ENCODE measurements at regions not wholly inside any gene's neighbourhood (a gene's known extent, or its start where the extent isn't known, plus 50 kb on each side); places are given as distances from the start of the nearest gene placed in this dataset.

DNA sequence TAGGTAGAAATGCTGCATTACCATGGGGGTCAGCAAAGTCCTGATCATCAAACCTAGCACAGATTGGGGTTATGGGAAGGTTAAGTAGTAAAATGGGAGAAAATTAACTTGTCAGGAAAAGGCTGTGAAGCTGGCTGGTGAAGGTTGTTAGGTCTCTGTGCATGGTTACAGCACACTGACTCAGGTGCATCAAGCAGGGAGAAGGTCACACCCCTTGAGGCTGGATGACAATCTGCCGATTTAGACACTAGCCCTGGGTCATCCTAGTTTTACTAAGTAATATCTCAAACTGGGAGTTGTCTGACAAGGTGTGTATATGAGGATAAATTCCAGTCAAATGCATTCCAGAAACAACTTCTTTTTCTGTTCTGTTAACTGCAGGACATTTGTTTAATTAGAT lies 271.1 kb upstream of the LRIG3 start:
- no peak for DNase-seq (ENCODE audit: extremely low read depth, low read depth)

DNA sequence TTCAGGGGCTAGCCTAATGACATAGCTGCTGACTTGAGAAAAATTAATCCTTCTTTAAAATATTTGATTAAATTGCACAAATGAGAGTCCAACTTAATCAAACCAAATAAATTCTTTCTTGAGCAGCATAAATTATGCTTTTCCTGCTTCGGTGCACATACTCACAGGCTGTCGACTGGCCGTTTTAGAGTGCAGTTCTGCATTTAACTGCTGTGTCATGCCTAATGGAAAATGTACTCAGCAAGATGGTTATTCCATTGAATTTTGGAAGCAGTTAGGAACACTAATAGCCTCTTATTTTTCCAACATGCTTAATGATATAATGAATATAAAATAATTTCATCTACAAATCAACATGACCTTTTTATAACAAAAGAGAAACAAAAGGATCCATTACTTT lies 266.1 kb upstream of the LRIG3 start:
- DNase-seq (ENCODE audit: extremely low read depth, low read depth), result no peak
- no peak overlapping the region for H3K4me3 ChIP-seq (replicated peaks; ENCODE audit: low read depth, low read length)
- TF ChIP-seq, protein P1, sequence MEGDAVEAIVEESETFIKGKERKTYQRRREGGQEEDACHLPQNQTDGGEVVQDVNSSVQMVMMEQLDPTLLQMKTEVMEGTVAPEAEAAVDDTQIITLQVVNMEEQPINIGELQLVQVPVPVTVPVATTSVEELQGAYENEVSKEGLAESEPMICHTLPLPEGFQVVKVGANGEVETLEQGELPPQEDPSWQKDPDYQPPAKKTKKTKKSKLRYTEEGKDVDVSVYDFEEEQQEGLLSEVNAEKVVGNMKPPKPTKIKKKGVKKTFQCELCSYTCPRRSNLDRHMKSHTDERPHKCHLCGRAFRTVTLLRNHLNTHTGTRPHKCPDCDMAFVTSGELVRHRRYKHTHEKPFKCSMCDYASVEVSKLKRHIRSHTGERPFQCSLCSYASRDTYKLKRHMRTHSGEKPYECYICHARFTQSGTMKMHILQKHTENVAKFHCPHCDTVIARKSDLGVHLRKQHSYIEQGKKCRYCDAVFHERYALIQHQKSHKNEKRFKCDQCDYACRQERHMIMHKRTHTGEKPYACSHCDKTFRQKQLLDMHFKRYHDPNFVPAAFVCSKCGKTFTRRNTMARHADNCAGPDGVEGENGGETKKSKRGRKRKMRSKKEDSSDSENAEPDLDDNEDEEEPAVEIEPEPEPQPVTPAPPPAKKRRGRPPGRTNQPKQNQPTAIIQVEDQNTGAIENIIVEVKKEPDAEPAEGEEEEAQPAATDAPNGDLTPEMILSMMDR (IDR thresholded peaks at IDR 0.05; ENCODE audit: low read depth, low read length, missing control alignments), result no peak

More for the DNA sequence above, 271.1 kb upstream of the LRIG3 start:
- no peak overlapping the region for H3K4me3 ChIP-seq (replicated peaks; ENCODE audit: low read depth, low read length)
- TF ChIP-seq, protein P1 (IDR thresholded peaks at IDR 0.05; ENCODE audit: low read depth, low read length, missing control alignments), result no peak

DNA sequence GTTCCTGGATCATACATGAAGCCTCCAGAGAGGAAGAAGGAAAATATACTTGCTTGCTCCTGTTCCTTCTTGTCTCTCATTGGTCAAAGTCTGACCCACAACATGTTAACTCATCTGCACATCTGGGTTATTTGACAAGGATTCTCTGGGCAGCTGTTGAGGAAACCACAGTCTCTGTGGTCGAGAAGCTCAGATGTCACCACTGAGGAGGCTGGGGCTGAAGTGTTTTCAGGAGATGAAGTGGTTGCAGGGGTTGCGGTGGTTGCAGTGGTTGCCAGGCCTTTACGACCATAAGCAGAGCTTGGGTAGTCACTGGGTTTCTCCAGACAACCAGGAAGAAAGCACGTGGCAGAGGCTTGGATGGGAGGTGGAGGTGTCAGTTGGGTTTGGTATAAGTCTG lies 265.0 kb upstream of the LRIG3 start:
- no peak overlapping the region for H3K4me3 ChIP-seq (replicated peaks; ENCODE audit: low read depth, low read length)
- TF ChIP-seq, protein P1 (IDR thresholded peaks at IDR 0.05; ENCODE audit: low read depth, low read length, missing control alignments), result no peak
- DNase-seq (ENCODE audit: extremely low read depth, low read depth), result no peak

DNA sequence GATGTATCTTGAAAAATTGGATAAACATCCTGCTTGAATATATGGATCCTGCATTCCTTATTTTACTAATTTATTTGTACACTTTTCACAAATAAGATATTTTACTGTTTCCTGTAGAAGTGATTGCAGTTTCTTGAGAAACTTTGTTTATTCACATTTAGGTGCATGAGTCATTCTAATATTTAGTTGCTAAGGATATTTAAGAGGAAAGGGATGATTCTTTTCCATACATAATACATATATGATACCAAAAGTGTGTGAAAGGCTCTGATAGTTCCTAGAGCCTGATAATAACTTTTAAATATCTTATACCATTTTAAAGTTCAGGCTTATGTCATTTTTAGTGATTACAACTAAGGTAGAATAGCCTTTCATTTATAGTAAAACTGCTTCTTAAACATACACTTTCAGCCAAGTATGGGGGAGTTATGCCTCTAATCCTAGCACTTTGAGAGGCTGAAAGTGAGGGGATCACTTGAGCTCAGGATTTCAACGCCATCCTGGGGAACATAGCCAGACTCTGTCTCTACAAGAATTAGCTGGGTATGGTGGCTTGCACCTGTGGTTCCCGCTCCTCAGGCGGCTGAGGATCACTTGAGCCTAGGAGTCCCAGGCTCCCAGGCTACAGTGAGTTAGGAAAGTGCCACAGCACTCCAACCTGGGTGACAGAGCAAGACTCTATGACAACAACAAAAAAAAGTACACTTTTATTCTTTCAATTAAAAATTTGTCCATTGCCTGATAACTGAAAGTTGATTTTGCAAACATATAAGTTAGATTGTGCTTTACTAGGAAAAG lies 262.6 kb upstream of the LRIG3 start:
- DNase-seq (ENCODE audit: extremely low read depth, low read depth), result no peak
- TF ChIP-seq, protein P1 (IDR thresholded peaks at IDR 0.05; ENCODE audit: low read depth, low read length, missing control alignments), result no peak
- no peak overlapping the region for H3K4me3 ChIP-seq (replicated peaks; ENCODE audit: low read depth, low read length)

- TF ChIP-seq, protein P1 (IDR thresholded peaks at IDR 0.05; ENCODE audit: low read depth, low read length, missing control alignments), result no peak
- no peak for DNase-seq (ENCODE audit: extremely low read depth, low read depth)
- no peak overlapping the region for H3K4me3 ChIP-seq (replicated peaks; ENCODE audit: low read depth, low read length)
Observed at GRCh38 chr12:59182191-59182590, 261.9 kb upstream of the LRIG3 start.

- no peak overlapping the region for H3K4me3 ChIP-seq (replicated peaks; ENCODE audit: low read depth, low read length)
- no peak for DNase-seq (ENCODE audit: extremely low read depth, low read depth)
- TF ChIP-seq, protein P1 (IDR thresholded peaks at IDR 0.05; ENCODE audit: low read depth, low read length, missing control alignments), result no peak
Observed at GRCh38 chr12:59181196-59181777, 261.0 kb upstream of the LRIG3 start.
